ENCODE measurements at regions not wholly inside any gene's neighbourhood (a gene's known extent, or its start where the extent isn't known, plus 50 kb on each side); places are given as distances from the start of the nearest gene placed in this dataset.

- no peaks in the 10 kb centered on the region for H3K79me2 ChIP-seq (ENCODE audit: control insufficient read depth, insufficient read depth, low read length)
- FAIRE-seq (no peak), DNase-seq (ENCODE audit: low read depth, low spot score) (no peak)
- no peaks in the 10 kb centered on the region for H3K9me3 ChIP-seq (ENCODE audit: control insufficient read depth, low read depth, low read length)
- no peaks in the 10 kb centered on the region for H4K20me1 ChIP-seq (ENCODE audit: control insufficient read depth, extremely low read depth, insufficient read depth, low read length)
- peak in 2 of 3 experiments; percentile 19 to 38 for TF ChIP-seq CTCF (optimal IDR thresholded peaks at IDR 0.05 in 1 of 3, IDR thresholded peaks at IDR 0.05 in 1 of 3, conservative IDR thresholded peaks at IDR 0.05 in 1 of 3; ENCODE audit: extremely low read depth in 1 of 3, insufficient read depth in 2 of 3, low read length in 3 of 3)
- no peak for TF ChIP-seq EZH2 (IDR thresholded peaks at IDR 0.05; ENCODE audit: low read length)
- no peaks in the 10 kb centered on the region for H3K27me3 ChIP-seq (ENCODE audit: control insufficient read depth, extremely low read depth, insufficient read depth, low read length)
- dilution Hi-C loops (cut with MboI; ENCODE audit: extremely low pct_ligation_motif_present, low sequenced_read_pairs) = no loop called here
- H3K9ac ChIP-seq (ENCODE audit: control insufficient read depth, extremely low read depth, insufficient read depth, low read length) = no peak overlapping the region
- no peak overlapping the region for H2AFZ ChIP-seq (ENCODE audit: control insufficient read depth, low read length)
- H3K4me3 ChIP-seq (ENCODE audit: control insufficient read depth in 2 of 3, extremely low read depth in 1 of 3, insufficient read depth in 2 of 3, low read depth in 1 of 3, low read length in 3 of 3) = no peak overlapping the region
- H3K4me1 ChIP-seq (ENCODE audit: control insufficient read depth, extremely low read depth, insufficient read depth, low read length) = no peaks in the 10 kb centered on the region
- no peaks in the 10 kb centered on the region for H3K9me1 ChIP-seq (ENCODE audit: control insufficient read depth, extremely low read depth, insufficient read depth, low read length)
- H3K27ac ChIP-seq (ENCODE audit: control insufficient read depth, insufficient read depth, low read length) = no peak overlapping the region
- H3K36me3 ChIP-seq (ENCODE audit: control insufficient read depth in 2 of 2, extremely low read depth in 1 of 2, insufficient read depth in 2 of 2, low read length in 2 of 2) = no peaks in the 10 kb centered on the region
- H3K4me2 ChIP-seq (ENCODE audit: control insufficient read depth, extremely low read depth, insufficient read depth, low read depth, low read length) = no peak overlapping the region
These were observed 195.0 kb upstream of the OLFM3 start for GRCh38 chr1:102191723-102192122.

- no peaks in the 10 kb centered on the region for H3K9me3 ChIP-seq (ENCODE audit: control insufficient read depth, low read depth, low read length)
- TF ChIP-seq CTCF (optimal IDR thresholded peaks at IDR 0.05 in 1 of 3, IDR thresholded peaks at IDR 0.05 in 1 of 3, conservative IDR thresholded peaks at IDR 0.05 in 1 of 3; ENCODE audit: extremely low read depth in 1 of 3, insufficient read depth in 2 of 3, low read length in 3 of 3) (no peak), EZH2 (IDR thresholded peaks at IDR 0.05; ENCODE audit: low read length) (no peak)
- H3K9me1 ChIP-seq (ENCODE audit: control insufficient read depth, extremely low read depth, insufficient read depth, low read length) = no peaks in the 10 kb centered on the region
- H3K4me2 ChIP-seq (ENCODE audit: control insufficient read depth, extremely low read depth, insufficient read depth, low read depth, low read length) = no peak overlapping the region
- no peak overlapping the region for H3K4me3 ChIP-seq (ENCODE audit: control insufficient read depth in 2 of 3, extremely low read depth in 1 of 3, insufficient read depth in 2 of 3, low read depth in 1 of 3, low read length in 3 of 3)
- H2AFZ ChIP-seq (ENCODE audit: control insufficient read depth, low read length) = no peak overlapping the region
- DNase-seq (ENCODE audit: low read depth, low spot score) = no peak
- no peak overlapping the region for H3K9ac ChIP-seq (ENCODE audit: control insufficient read depth, extremely low read depth, insufficient read depth, low read length)
- H3K36me3 ChIP-seq (ENCODE audit: control insufficient read depth in 2 of 2, extremely low read depth in 1 of 2, insufficient read depth in 2 of 2, low read length in 2 of 2) = no peaks in the 10 kb centered on the region
- no peaks in the 10 kb centered on the region for H3K79me2 ChIP-seq (ENCODE audit: control insufficient read depth, insufficient read depth, low read length)
- dilution Hi-C loops (cut with MboI; ENCODE audit: extremely low pct_ligation_motif_present, low sequenced_read_pairs) = no loop called here
- FAIRE-seq = no peak
- no peaks in the 10 kb centered on the region for H3K4me1 ChIP-seq (ENCODE audit: control insufficient read depth, extremely low read depth, insufficient read depth, low read length)
- H3K27ac ChIP-seq (ENCODE audit: control insufficient read depth, insufficient read depth, low read length) = no peak overlapping the region
- H4K20me1 ChIP-seq (ENCODE audit: control insufficient read depth, extremely low read depth, insufficient read depth, low read length) = no peaks in the 10 kb centered on the region
- no peaks in the 10 kb centered on the region for H3K27me3 ChIP-seq (ENCODE audit: control insufficient read depth, extremely low read depth, insufficient read depth, low read length)
These were observed 193.7 kb upstream of the OLFM3 start for GRCh38 chr1:102190429-102190828.

All from keratinocyte (primary cell).